Stomach (tissue), 8 donors: ENCODE measurements at regions not wholly inside any gene's neighbourhood (a gene's known extent, or its start where the extent isn't known, plus 50 kb on each side); places are given as distances from the start of the nearest gene placed in this dataset.

Experiments used
- DNase-seq, 2 donors: peaks; one replicate each; pipeline versions ENCODE4 v3.0.0 to v3.0.0-alpha.2; 2013 to 2019
- H3K27ac ChIP-seq, 5 donors: fragments of 200-600 bp in 4 of 5; sonication (generic) in 4 of 5; one replicate each; pipeline ENCODE4 v1.5.1; 2013 to 2019; ENCODE audit warnings: mild to moderate bottlenecking in 1 of 5, moderate library complexity in 1 of 5
- H3K27me3 ChIP-seq, 3 donors: fragments of 200-600 bp; sonication (generic); one replicate each; pipeline ENCODE4 v1.5.1; 2017 to 2019; ENCODE audit warnings: mixed run types in 1 of 3
- H3K36me3 ChIP-seq, 4 donors: fragments of 200-600 bp; sonication (generic); 1 replicate in 3 of 4; 2 replicates in 1 of 4; pipeline ENCODE4 v1.5.1; 2016 to 2019
- H3K4me1 ChIP-seq, 4 donors: fragments of 200-600 bp; sonication (generic); one replicate each; pipeline ENCODE4 v1.5.1; 2016 to 2019
- H3K4me3 ChIP-seq, 4 donors: fragments of 200-600 bp; sonication (generic) in 3 of 4; one replicate each; pipeline ENCODE4 v1.5.1; 2016 to 2019; ENCODE audit warnings: mild to moderate bottlenecking in 1 of 4
- H3K9me3 ChIP-seq, 4 donors: fragments of 200-600 bp; sonication (generic); one replicate each; pipeline ENCODE4 v1.5.1; 2016 to 2019
- EP300 ChIP-seq: sonication (generic); formaldehyde crosslinking; IDR thresholded peaks from one replicate; pipeline ENCODE4 v1.6.1; 2017; ENCODE audit warnings: antibody characterized with exemption
- POLR2A ChIP-seq, 4 donors: fragments of 450-650 bp; IDR thresholded peaks; one replicate each; pipeline ENCODE4 v1.6.1; 2016; ENCODE audit warnings: antibody characterized with exemption in 4 of 4, control low read depth in 2 of 4, mild to moderate bottlenecking in 1 of 4, moderate library complexity in 1 of 4
- POLR2AphosphoS5 ChIP-seq, 3 donors: sonication (generic); formaldehyde crosslinking; IDR thresholded peaks; one replicate each; pipeline ENCODE4 v1.6.1; 2016; ENCODE audit warnings: antibody characterized with exemption in 3 of 3
- WGBS, 5 donors: extraction: QIAGEN DNeasy Blood & Tissue Kit in 3 of 5; methylation state at CpG; one replicate each; pipeline versions ENCODE4 v1.1.5 to v1.1.7; 2013 to 2018; 5-methylcytosine and 5-hydroxymethylcytosine counted together
- intact Hi-C: fragments of 100-400 bp; cut with DNase I; formaldehyde crosslinking; loops from one replicate; pipeline ENCODE4 v1.15.1; 2023; ENCODE audit warnings: low total_unique reads
- TF ChIP-seq, protein P1 (sequence below), 7 experiments: fragments of 450-650 bp in 4 of 7; fragments of 200-600 bp in 3 of 7; sonication (generic) in 3 of 7; IDR thresholded peaks; one replicate each; pipeline ENCODE4 v1.5.1; 2016 to 2019; ENCODE audit warnings: antibody characterized with exemption in 7 of 7, control low read depth in 2 of 7, mild to moderate bottlenecking in 1 of 7
- donor health status: healthy with polysubstance abuse.
- donor health status: Bipolar disorder and iron deficiency.
- donor health status: healthy.

DNA sequence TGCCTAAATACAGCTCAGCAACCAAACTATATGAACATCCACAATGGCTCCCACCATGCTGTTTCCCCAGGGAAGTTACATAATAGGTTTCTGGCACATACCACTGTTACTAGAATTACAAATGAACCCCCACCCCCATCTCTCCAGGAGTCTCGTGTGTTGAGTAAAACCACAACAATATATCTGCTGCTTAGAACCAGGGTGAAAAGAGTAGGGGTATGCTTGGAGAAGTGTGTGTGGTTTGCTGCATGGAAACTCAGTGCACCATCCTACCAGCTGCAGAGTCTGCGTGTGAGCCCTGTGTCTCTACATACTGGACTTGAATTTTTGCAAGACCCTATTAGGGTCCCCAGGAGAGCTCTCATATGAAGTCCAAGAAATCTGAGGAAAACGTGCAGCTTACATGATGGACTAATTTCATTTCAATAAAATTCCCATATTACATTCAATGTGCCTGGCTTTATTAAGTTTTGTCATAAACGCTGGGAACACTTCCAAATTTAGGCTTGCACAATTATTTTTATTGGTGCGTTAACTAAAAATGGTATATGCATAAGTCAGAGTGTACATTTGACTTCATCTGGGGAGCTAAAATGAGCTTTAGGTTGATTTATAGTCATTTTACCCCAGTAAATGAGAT lies 104.5 kb upstream of the NFIB start:
- H3K4me1 ChIP-seq: no peaks in the 10 kb centered on the region
- H3K4me3 ChIP-seq: no peak overlapping the region
- peak in 1 of 2 donors; percentile 52 for DNase-seq
- H3K27ac ChIP-seq: no peak overlapping the region
- WGBS, 5 donors: 62 to 77% (median 75%) methylated on average over 5 of the region's 5 CpGs
- no peaks in the 10 kb centered on the region for H3K36me3 ChIP-seq
- H3K9me3 ChIP-seq: peaks cover 0 to 3% (median 0%) of the 10 kb centered on the region in 4 donors
- no peaks in the 10 kb centered on the region for H3K27me3 ChIP-seq
- no peak for TF ChIP-seq EP300
- intact Hi-C loops: no loop called here

DNA sequence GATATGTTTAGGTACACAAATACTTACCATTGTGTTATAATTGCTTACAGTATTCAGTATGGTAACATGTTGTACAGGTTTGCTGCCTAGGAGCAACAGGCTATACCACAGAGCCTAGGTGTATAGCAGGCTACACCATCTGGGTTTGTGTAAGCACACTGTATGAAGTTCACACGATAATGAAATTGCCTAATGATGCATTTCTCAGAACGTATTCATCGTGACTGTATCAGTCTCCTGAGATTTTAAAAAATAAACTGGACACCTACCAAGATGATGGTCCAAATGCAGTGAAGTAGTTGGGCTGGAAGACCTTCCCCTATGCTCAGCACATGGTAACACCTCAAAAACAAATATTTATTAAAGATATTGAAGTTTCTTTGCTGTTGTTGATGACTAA lies 103.3 kb upstream of the NFIB start:
- DNase-seq: no peak
- no peak overlapping the region for H3K4me3 ChIP-seq
- no peaks in the 10 kb centered on the region for H3K36me3 ChIP-seq
- no peaks in the 10 kb centered on the region for H3K4me1 ChIP-seq
- no peak overlapping the region for H3K27ac ChIP-seq
- no peaks in the 10 kb centered on the region for H3K27me3 ChIP-seq
- intact Hi-C loops: no loop called here
- 74 to 83% (median 77%) methylated on average over 3 of the region's 3 CpGs for WGBS, 5 donors
- TF ChIP-seq POLR2A (IDR thresholded peaks at IDR 0.05) (no peak), POLR2AphosphoS5 (IDR thresholded peaks at IDR 0.05) (no peak), EP300 (no peak)
- TF ChIP-seq, protein P1, sequence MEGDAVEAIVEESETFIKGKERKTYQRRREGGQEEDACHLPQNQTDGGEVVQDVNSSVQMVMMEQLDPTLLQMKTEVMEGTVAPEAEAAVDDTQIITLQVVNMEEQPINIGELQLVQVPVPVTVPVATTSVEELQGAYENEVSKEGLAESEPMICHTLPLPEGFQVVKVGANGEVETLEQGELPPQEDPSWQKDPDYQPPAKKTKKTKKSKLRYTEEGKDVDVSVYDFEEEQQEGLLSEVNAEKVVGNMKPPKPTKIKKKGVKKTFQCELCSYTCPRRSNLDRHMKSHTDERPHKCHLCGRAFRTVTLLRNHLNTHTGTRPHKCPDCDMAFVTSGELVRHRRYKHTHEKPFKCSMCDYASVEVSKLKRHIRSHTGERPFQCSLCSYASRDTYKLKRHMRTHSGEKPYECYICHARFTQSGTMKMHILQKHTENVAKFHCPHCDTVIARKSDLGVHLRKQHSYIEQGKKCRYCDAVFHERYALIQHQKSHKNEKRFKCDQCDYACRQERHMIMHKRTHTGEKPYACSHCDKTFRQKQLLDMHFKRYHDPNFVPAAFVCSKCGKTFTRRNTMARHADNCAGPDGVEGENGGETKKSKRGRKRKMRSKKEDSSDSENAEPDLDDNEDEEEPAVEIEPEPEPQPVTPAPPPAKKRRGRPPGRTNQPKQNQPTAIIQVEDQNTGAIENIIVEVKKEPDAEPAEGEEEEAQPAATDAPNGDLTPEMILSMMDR (IDR thresholded peaks at IDR 0.05): no peak
- peaks cover 0 to 3% (median 0%) of the 10 kb centered on the region in 4 donors for H3K9me3 ChIP-seq

DNA sequence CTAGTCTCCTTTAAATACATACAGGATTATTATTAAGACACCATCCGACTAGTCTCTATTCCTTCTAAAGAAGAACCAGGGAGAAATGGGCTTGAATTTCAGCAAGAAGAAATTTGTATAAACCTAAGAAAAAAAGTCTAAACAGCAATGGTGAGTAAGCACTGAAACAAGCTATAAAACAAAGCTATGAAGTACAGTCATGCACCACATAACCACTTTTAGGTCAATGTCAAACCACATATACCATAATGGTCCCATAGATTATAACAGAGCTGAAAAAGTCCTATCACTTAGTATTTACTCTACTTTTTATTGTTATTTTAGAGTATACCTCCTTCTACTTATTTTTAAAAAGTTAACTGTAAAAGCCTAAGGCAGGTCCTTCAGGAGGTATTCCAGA lies 102.0 kb upstream of the NFIB start:
- 38 to 96% (median 90%) methylated on average over 1 of the region's 1 CpG for WGBS, 5 donors
- Histone ChIP-seq H3K4me1 (no peaks in the 10 kb centered on the region), H3K27me3 (no peaks in the 10 kb centered on the region), H3K27ac (no peak overlapping the region), H3K4me3 (no peak overlapping the region), H3K9me3 (peaks cover 0 to 3% (median 0%) of the 10 kb centered on the region in 4 donors), H3K36me3 (no peaks in the 10 kb centered on the region)
- intact Hi-C loops: no loop called here
- no peak for TF ChIP-seq EP300
- DNase-seq: no peak

DNA sequence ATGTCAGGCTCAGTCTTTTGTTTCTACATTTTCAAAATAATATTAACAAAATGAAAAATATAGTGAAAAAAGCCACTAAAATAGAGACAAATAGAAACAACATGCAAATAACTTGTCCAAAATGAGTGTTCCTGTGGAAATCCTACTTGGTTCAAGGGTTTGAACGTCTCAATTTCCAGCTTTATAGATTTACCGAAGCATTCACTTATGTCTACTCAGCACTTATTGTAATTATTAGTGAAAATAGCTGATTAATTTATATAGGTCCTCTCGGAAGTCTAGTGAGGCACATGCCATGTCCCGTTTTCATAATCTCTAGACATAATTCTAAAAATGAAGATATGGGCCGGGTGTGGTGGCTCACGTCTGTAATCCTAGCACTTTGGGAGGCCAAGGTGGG lies 99.9 kb upstream of the NFIB start:
- Histone ChIP-seq H3K27ac (no peak overlapping the region), H3K4me1 (no peaks in the 10 kb centered on the region), H3K27me3 (no peaks in the 10 kb centered on the region), H3K4me3 (no peak overlapping the region), H3K36me3 (no peaks in the 10 kb centered on the region), H3K9me3 (peaks cover 0 to 3% (median 0%) of the 10 kb centered on the region in 4 donors)
- no peak for DNase-seq
- 89 to 95% (median 93%) methylated on average over 6 of the region's 6 CpGs for WGBS, 5 donors
- TF ChIP-seq POLR2AphosphoS5 (IDR thresholded peaks at IDR 0.05) (no peak), POLR2A (IDR thresholded peaks at IDR 0.05) (no peak), EP300 (no peak)
- TF ChIP-seq, protein P1 (IDR thresholded peaks at IDR 0.05): no peak
- intact Hi-C loops: no loop called here

DNA sequence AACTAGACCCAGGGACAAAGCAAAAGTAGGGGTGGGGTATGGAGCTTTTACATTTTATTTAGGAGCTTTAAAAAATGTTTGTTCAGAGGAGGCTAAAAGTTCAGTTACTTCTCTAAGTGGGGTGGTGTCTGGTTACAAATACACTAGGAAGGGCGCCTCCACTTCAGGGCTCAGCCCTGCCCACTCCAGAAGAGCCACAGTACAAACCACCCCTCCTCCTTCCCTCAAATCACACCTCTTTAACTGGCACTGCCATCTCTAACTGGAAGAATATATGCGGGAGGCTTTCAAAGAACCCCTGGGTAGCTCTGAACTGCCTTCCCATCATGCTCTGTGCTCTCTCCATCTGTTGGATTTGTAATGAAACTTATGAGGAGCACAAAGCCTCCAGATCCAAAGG lies 98.8 kb upstream of the NFIB start:
- Histone ChIP-seq H3K27me3 (no peaks in the 10 kb centered on the region), H3K4me1 (no peaks in the 10 kb centered on the region), H3K27ac (no peak overlapping the region), H3K36me3 (no peaks in the 10 kb centered on the region), H3K4me3 (no peak overlapping the region), H3K9me3 (peaks cover 0 to 3% (median 0%) of the 10 kb centered on the region in 4 donors)
- WGBS, 5 donors: 52 to 77% (median 65%) methylated on average over 2 of the region's 2 CpGs
- DNase-seq: no peak
- intact Hi-C loops: no loop called here
- no peak for TF ChIP-seq EP300
- TF ChIP-seq, protein P1 (IDR thresholded peaks at IDR 0.05): no peak
- TF ChIP-seq POLR2AphosphoS5 (IDR thresholded peaks at IDR 0.05): no peak
- TF ChIP-seq POLR2A (IDR thresholded peaks at IDR 0.05): no peak
